ENCODE measurements at regions not wholly inside any gene's neighbourhood (a gene's known extent, or its start where the extent isn't known, plus 50 kb on each side); places are given as distances from the start of the nearest gene placed in this dataset.

DNA sequence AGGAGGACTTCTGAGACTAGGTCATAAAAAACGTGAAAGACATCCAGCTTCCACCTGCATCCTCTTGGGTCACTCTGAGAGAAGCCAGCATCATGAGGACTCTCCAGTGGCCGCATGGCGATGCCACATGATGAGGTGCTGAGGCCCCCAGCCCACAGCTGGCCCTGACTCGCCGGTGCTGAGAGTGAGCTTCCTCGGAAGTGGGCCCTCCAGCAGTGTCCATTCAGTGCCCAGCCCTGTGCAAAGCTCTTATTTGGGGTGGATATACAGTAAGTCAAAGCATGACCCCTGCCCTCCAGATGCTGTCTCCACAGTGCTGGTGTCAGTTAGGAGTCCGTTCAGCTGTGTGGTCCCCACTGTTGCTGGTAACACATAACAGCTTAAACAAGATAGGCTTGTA lies 93.6 kb upstream of the CHST15 start:
- Histone ChIP-seq H3K36me3 (ENCODE audit: insufficient read depth, low read length) (no peaks in the 10 kb centered on the region), H3K4me3 (ENCODE audit: low read depth, low read length, poor library complexity, severe bottlenecking) (no peak overlapping the region), H3K9me2 (ENCODE audit: insufficient read depth, low read length) (no peaks in the 10 kb centered on the region), H3K9me3 (ENCODE audit: low read length) (no peaks in the 10 kb centered on the region), H3K27ac (ENCODE audit: low read depth, low read length, poor library complexity, severe bottlenecking) (no peak overlapping the region), H4K20me1 (ENCODE audit: insufficient read depth, low read length) (no peaks in the 10 kb centered on the region), H3K4me2 (ENCODE audit: low read length) (no peak overlapping the region), H3K4me1 (ENCODE audit: insufficient read depth, low read length, poor library complexity, severe bottlenecking) (no peaks in the 10 kb centered on the region), H2AFZ (ENCODE audit: low read length) (no peak overlapping the region), H3K79me2 (ENCODE audit: insufficient read depth, low read depth, low read length) (no peaks in the 10 kb centered on the region)
- no peak for DNase-seq (ENCODE audit: low spot score)
- CTCF ChIA-PET (ENCODE audit: unreplicated experiment) = no interaction called here
- BruUV-seq (replicated peaks) = no TSS peak
- intact Hi-C loops (cut with micrococcal nuclease; ENCODE audit: unreplicated experiment) = no loop called here
- TF ChIP-seq, protein P1, sequence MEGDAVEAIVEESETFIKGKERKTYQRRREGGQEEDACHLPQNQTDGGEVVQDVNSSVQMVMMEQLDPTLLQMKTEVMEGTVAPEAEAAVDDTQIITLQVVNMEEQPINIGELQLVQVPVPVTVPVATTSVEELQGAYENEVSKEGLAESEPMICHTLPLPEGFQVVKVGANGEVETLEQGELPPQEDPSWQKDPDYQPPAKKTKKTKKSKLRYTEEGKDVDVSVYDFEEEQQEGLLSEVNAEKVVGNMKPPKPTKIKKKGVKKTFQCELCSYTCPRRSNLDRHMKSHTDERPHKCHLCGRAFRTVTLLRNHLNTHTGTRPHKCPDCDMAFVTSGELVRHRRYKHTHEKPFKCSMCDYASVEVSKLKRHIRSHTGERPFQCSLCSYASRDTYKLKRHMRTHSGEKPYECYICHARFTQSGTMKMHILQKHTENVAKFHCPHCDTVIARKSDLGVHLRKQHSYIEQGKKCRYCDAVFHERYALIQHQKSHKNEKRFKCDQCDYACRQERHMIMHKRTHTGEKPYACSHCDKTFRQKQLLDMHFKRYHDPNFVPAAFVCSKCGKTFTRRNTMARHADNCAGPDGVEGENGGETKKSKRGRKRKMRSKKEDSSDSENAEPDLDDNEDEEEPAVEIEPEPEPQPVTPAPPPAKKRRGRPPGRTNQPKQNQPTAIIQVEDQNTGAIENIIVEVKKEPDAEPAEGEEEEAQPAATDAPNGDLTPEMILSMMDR (conservative IDR thresholded peaks at IDR 0.05; ENCODE audit: low read length) = no peak
- no peak for TF ChIP-seq EZH2phosphoT487 (IDR thresholded peaks at IDR 0.05; ENCODE audit: borderline replicate concordance, low read depth, low read length)
- POLR2A ChIA-PET = no interaction called here

DNA sequence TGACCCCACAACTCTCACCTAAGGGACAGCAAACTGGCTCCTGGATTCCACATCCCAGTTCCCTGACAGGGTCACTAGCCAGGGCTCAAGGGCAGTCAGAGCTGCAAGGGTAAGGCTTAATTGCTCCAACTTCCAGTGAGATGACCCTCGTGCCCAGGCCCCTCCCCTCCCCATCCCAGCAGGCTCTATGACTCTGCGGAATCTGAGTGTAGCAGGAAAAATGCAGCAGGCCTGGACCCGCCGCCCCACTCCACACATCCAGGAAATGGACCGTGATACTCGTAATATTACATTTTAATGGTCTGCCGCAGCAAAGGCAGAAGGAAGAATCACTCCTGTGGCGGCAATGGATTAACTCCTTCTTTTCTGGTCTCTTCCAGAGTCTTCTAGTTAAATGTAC lies 91.7 kb upstream of the CHST15 start:
- no peak overlapping the region for H3K4me2 ChIP-seq (ENCODE audit: low read length)
- DNase-seq (ENCODE audit: low spot score) = no peak
- H3K36me3 ChIP-seq (ENCODE audit: insufficient read depth, low read length) = no peaks in the 10 kb centered on the region
- no peaks in the 10 kb centered on the region for H3K9me2 ChIP-seq (ENCODE audit: insufficient read depth, low read length)
- no peaks in the 10 kb centered on the region for H4K20me1 ChIP-seq (ENCODE audit: insufficient read depth, low read length)
- no peaks in the 10 kb centered on the region for H3K4me1 ChIP-seq (ENCODE audit: insufficient read depth, low read length, poor library complexity, severe bottlenecking)
- intact Hi-C loops (cut with micrococcal nuclease; ENCODE audit: unreplicated experiment) = no loop called here
- no TSS peak for BruUV-seq (replicated peaks)
- H3K27ac ChIP-seq (ENCODE audit: low read depth, low read length, poor library complexity, severe bottlenecking) = no peak overlapping the region
- H2AFZ ChIP-seq (ENCODE audit: low read length) = no peak overlapping the region
- H3K9me3 ChIP-seq (ENCODE audit: low read length) = no peaks in the 10 kb centered on the region
- ChIA-PET POLR2A (interaction anchor here (0.6 to 1.3 kb wide), 2 partner anchors 9 to 479 kb away, joined by 3 to 5 read pairs; no protein-coding TSS in a partner anchor), CTCF (ENCODE audit: unreplicated experiment) (no interaction called here)
- no peak overlapping the region for H3K4me3 ChIP-seq (ENCODE audit: low read depth, low read length, poor library complexity, severe bottlenecking)
- TF ChIP-seq, protein P1 (conservative IDR thresholded peaks at IDR 0.05; ENCODE audit: low read length) = no peak
- TF ChIP-seq EZH2phosphoT487 (IDR thresholded peaks at IDR 0.05; ENCODE audit: borderline replicate concordance, low read depth, low read length) = no peak
- H3K79me2 ChIP-seq (ENCODE audit: insufficient read depth, low read depth, low read length) = no peaks in the 10 kb centered on the region

DNA sequence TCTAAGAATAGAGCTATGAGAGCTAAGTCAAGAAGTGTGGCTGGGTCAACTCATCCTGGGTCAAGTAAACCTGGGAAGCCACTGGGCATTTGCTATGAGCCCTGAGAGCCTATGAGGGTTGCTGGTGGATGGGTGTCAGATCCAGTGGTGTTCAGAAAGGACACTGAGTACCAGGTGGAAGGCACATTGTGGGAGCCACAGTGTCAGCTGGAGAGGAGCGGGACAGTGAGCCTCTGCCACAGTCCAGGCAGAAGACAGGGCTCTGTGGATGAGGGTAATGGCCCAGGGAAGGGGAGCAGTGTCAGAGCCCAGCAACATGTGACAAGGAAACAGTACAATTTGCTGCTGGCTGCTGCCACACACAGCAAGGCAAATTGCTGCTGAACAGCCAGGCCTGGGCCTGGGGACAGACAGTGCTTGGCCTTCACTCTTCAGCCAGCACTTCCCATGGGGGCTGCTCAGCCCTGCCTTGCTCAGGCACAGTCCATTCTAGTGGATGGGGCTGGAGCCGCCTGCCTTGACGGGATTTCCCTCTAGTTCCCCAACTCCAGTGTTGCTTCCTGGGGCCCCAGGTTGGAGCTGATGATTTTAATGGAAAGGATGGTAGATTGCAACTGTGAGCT lies 90.9 kb upstream of the CHST15 start:
- Histone ChIP-seq H3K9me3 (ENCODE audit: low read length) (no peaks in the 10 kb centered on the region), H3K4me1 (ENCODE audit: insufficient read depth, low read length, poor library complexity, severe bottlenecking) (no peaks in the 10 kb centered on the region), H3K79me2 (ENCODE audit: insufficient read depth, low read depth, low read length) (no peaks in the 10 kb centered on the region), H2AFZ (ENCODE audit: low read length) (no peak overlapping the region), H3K9me2 (ENCODE audit: insufficient read depth, low read length) (no peaks in the 10 kb centered on the region), H3K4me3 (ENCODE audit: low read depth, low read length, poor library complexity, severe bottlenecking) (no peak overlapping the region), H4K20me1 (ENCODE audit: insufficient read depth, low read length) (no peaks in the 10 kb centered on the region), H3K27ac (ENCODE audit: low read depth, low read length, poor library complexity, severe bottlenecking) (no peak overlapping the region), H3K36me3 (ENCODE audit: insufficient read depth, low read length) (no peaks in the 10 kb centered on the region), H3K4me2 (ENCODE audit: low read length) (no peak overlapping the region)
- ChIA-PET CTCF (ENCODE audit: unreplicated experiment) (no interaction called here), POLR2A (interaction anchor here (0.6 kb wide), 1 partner anchor 478 kb away, joined by 3 read pairs; no protein-coding TSS in a partner anchor)
- no TSS peak for BruUV-seq (replicated peaks)
- DNase-seq (ENCODE audit: low spot score) = no peak
- intact Hi-C loops (cut with micrococcal nuclease; ENCODE audit: unreplicated experiment) = no loop called here
- no peak for TF ChIP-seq EZH2phosphoT487 (IDR thresholded peaks at IDR 0.05; ENCODE audit: borderline replicate concordance, low read depth, low read length)
- TF ChIP-seq, protein P1 (conservative IDR thresholded peaks at IDR 0.05; ENCODE audit: low read length) = no peak
